ENCODE measurements at regions not wholly inside any gene's neighbourhood (a gene's known extent, or its start where the extent isn't known, plus 50 kb on each side); places are given as distances from the start of the nearest gene placed in this dataset.

GRCh38 chr12:54749191-54749818 lies 101.1 kb upstream of the DCD start:
- Histone ChIP-seq H3K27me3 (ENCODE audit: control insufficient read depth, insufficient read depth, low read length) (no peaks in the 10 kb centered on the region), H3K4me3 (ENCODE audit: low read length in 3 of 3) (no peak overlapping the region), H3K9me3 (ENCODE audit: control insufficient read depth in 2 of 3, insufficient read depth in 1 of 3, low read length in 3 of 3) (no peaks in the 10 kb centered on the region), H3K36me3 (ENCODE audit: control insufficient read depth in 2 of 3, insufficient read depth in 3 of 3, low read length in 3 of 3) (no peaks in the 10 kb centered on the region), H3K4me1 (ENCODE audit: control insufficient read depth in 2 of 3, insufficient read depth in 2 of 3, low read depth in 1 of 3, low read length in 3 of 3) (no peaks in the 10 kb centered on the region), H3K27ac (ENCODE audit: low read depth in 2 of 2, low read length in 2 of 2) (no peak overlapping the region), H3K9ac (ENCODE audit: low read length in 3 of 3) (no peak overlapping the region)
- FAIRE-seq (peak; percentile 81), DNase-seq (peak in 3 of 5 donors; percentile 15 to 79 (median 62))
- intact Hi-C loops (cut with DNase I): no loop called here
- peak; percentile 65 for TF ChIP-seq CTCF (IDR thresholded peaks at IDR 0.05; ENCODE audit: borderline replicate concordance, extremely low read depth, insufficient read depth)

GRCh38 chr12:54744590-54744989 lies 96.4 kb upstream of the DCD start:
- intact Hi-C loops (cut with DNase I): no loop called here

DNA sequence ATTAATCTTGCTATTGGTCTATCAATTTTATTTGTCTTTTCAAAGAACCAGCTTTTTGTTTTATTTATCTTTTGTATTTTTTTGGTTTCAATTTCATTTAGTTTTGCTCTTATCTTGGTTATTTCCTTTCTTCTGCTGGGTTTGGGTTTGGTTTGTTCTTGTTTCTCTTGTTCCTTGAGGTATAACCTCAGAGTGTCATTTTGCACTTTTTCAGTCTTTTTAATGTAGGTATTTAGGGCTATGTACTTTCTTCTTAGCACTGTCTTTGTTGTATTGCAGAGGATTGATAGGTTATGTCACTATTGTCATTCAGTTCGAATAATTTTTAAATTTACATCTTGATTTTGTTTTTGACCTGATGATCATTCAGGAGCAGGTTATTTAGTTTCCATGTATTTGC lies 92.7 kb upstream of the DCD start:
- no peaks in the 10 kb centered on the region for H3K4me1 ChIP-seq (ENCODE audit: control insufficient read depth in 2 of 3, insufficient read depth in 2 of 3, low read depth in 1 of 3, low read length in 3 of 3)
- intact Hi-C loops (cut with DNase I): no loop called here

More at GRCh38 chr12:54744590-54744989, 96.4 kb upstream of the DCD start:
- H3K9me3 ChIP-seq (ENCODE audit: control insufficient read depth in 2 of 3, insufficient read depth in 1 of 3, low read length in 3 of 3): no peaks in the 10 kb centered on the region
- no peak for FAIRE-seq
- H3K4me3 ChIP-seq (ENCODE audit: low read length in 3 of 3): no peak overlapping the region
- no peak overlapping the region for H3K9ac ChIP-seq (ENCODE audit: low read length in 3 of 3)
- no peaks in the 10 kb centered on the region for H3K4me1 ChIP-seq (ENCODE audit: control insufficient read depth in 2 of 3, insufficient read depth in 2 of 3, low read depth in 1 of 3, low read length in 3 of 3)
- DNase-seq: no peak
- H3K27me3 ChIP-seq (ENCODE audit: control insufficient read depth, insufficient read depth, low read length): no peaks in the 10 kb centered on the region
- H3K36me3 ChIP-seq (ENCODE audit: control insufficient read depth in 2 of 3, insufficient read depth in 3 of 3, low read length in 3 of 3): no peaks in the 10 kb centered on the region
- no peak overlapping the region for H3K27ac ChIP-seq (ENCODE audit: low read depth in 2 of 2, low read length in 2 of 2)
- no peak for TF ChIP-seq CTCF (IDR thresholded peaks at IDR 0.05; ENCODE audit: borderline replicate concordance, extremely low read depth, insufficient read depth)

More for the DNA sequence above, 92.7 kb upstream of the DCD start:
- FAIRE-seq: no peak
- H3K27me3 ChIP-seq (ENCODE audit: control insufficient read depth, insufficient read depth, low read length): no peaks in the 10 kb centered on the region
- H3K4me3 ChIP-seq (ENCODE audit: low read length in 3 of 3): no peak overlapping the region
- no peak overlapping the region for H3K9ac ChIP-seq (ENCODE audit: low read length in 3 of 3)
- no peaks in the 10 kb centered on the region for H3K9me3 ChIP-seq (ENCODE audit: control insufficient read depth in 2 of 3, insufficient read depth in 1 of 3, low read length in 3 of 3)
- H3K36me3 ChIP-seq (ENCODE audit: control insufficient read depth in 2 of 3, insufficient read depth in 3 of 3, low read length in 3 of 3): no peaks in the 10 kb centered on the region
- DNase-seq: no peak
- no peak overlapping the region for H3K27ac ChIP-seq (ENCODE audit: low read depth in 2 of 2, low read length in 2 of 2)
- no peak for TF ChIP-seq CTCF (IDR thresholded peaks at IDR 0.05; ENCODE audit: borderline replicate concordance, extremely low read depth, insufficient read depth)

All from kidney (tissue), 13 donors.